ENCODE measurements at regions not wholly inside any gene's neighbourhood (a gene's known extent, or its start where the extent isn't known, plus 50 kb on each side); places are given as distances from the start of the nearest gene placed in this dataset.

DNA sequence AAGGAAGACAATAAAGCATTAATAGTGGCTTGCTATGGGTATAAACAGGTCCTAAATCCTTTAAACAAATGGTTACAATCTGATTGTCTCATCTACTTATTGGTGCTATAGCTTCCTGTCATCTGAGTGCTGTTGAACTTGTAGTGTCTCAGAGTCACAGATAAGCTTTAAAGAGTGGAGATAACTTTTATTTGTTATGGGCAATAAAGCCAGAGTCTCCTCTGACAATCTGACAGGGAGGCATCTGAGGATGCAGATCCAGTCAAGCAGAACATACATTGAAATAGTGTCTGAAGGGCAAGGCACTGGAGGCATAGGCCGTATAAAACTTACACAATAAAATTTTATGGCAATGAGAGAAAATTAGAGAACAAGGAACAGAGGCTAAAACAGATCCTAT is 1132.4 kb upstream of the CDH2 start:
- TF ChIP-seq, protein P1, sequence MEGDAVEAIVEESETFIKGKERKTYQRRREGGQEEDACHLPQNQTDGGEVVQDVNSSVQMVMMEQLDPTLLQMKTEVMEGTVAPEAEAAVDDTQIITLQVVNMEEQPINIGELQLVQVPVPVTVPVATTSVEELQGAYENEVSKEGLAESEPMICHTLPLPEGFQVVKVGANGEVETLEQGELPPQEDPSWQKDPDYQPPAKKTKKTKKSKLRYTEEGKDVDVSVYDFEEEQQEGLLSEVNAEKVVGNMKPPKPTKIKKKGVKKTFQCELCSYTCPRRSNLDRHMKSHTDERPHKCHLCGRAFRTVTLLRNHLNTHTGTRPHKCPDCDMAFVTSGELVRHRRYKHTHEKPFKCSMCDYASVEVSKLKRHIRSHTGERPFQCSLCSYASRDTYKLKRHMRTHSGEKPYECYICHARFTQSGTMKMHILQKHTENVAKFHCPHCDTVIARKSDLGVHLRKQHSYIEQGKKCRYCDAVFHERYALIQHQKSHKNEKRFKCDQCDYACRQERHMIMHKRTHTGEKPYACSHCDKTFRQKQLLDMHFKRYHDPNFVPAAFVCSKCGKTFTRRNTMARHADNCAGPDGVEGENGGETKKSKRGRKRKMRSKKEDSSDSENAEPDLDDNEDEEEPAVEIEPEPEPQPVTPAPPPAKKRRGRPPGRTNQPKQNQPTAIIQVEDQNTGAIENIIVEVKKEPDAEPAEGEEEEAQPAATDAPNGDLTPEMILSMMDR (IDR thresholded peaks at IDR 0.05): no peak
- TF ChIP-seq POLR2A (IDR thresholded peaks at IDR 0.05): no peak

Measured in uterus (tissue), 2 donors.